ENCODE measurements at regions not wholly inside any gene's neighbourhood (a gene's known extent, or its start where the extent isn't known, plus 50 kb on each side); places are given as distances from the start of the nearest gene placed in this dataset.

DNA sequence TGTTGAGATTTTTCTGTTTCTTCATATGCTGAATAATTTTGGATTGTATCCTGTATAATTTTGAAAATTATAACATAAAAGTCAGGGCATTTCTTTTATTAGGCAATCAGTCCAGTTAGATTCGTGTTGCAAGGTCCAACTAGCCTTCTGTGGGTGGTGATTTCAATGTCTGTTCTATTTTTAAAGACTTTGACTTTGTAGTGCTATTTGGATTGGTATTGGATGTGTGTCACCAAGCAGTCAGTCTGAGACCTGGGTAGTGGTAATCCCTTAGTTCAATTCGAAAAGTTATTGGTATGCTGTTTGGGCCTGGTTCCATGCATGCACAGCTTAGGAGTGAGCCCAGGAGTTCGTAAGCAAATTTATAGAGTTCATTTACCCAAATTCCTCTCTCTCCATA, 82.2 kb downstream of the EPDR1 start:
- Histone ChIP-seq H3K4me3 (ENCODE audit: insufficient read length, low read depth) (no peak overlapping the region), H3K9me3 (ENCODE audit: insufficient read depth, low read length) (no peaks in the 10 kb centered on the region), H3K4me1 (ENCODE audit: insufficient read depth, insufficient read length) (no peaks in the 10 kb centered on the region), H3K9ac (ENCODE audit: insufficient read length, low read depth) (no peak overlapping the region), H3K27me3 (ENCODE audit: insufficient read depth, insufficient read length) (no peaks in the 10 kb centered on the region), H3K36me3 (ENCODE audit: insufficient read depth, insufficient read length, low read length) (no peaks in the 10 kb centered on the region)
- DNase-seq (ENCODE audit: low read depth, low spot score): no peak
- TF ChIP-seq SUZ12 (IDR thresholded peaks at IDR 0.05; ENCODE audit: extremely low read depth, insufficient read depth, insufficient read length) (no peak), YY1 (IDR thresholded peaks at IDR 0.05; ENCODE audit: insufficient read depth, insufficient read length) (no peak), ZNF274 (IDR thresholded peaks at IDR 0.05; ENCODE audit: low read depth, low read length) (no peak)

DNA sequence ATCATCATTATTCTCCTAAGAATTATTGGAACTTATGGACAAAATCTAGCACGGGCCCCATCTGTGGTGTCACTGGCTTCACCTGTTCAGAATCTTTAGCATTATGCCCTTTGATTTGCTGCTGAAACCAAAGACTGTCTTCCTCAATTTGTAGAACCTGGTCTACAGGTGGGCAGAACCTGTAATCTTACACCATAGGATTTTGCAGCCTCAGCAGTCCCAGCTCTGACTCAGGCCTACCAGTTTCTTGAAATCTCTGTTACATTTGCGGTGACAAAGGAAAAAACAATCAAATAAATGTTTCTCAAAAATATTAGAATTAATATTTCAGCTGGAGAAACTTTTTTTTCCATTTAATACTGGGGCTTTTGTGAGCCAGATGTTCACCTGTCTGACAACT, 86.1 kb downstream of the EPDR1 start:
- Histone ChIP-seq H3K9me3 (ENCODE audit: insufficient read depth, low read length) (peaks cover 8% of the 10 kb centered on the region), H3K27me3 (ENCODE audit: insufficient read depth, insufficient read length) (no peaks in the 10 kb centered on the region), H3K9ac (ENCODE audit: insufficient read length, low read depth) (no peak overlapping the region), H3K36me3 (ENCODE audit: insufficient read depth, insufficient read length, low read length) (no peaks in the 10 kb centered on the region), H3K4me1 (ENCODE audit: insufficient read depth, insufficient read length) (no peaks in the 10 kb centered on the region), H3K4me3 (ENCODE audit: insufficient read length, low read depth) (no peak overlapping the region)
- TF ChIP-seq SUZ12 (IDR thresholded peaks at IDR 0.05; ENCODE audit: extremely low read depth, insufficient read depth, insufficient read length): no peak
- TF ChIP-seq YY1 (IDR thresholded peaks at IDR 0.05; ENCODE audit: insufficient read depth, insufficient read length): no peak
- TF ChIP-seq ZNF274 (IDR thresholded peaks at IDR 0.05; ENCODE audit: low read depth, low read length): no peak
- no peak for DNase-seq (ENCODE audit: low read depth, low spot score)

- Histone ChIP-seq H3K9me3 (ENCODE audit: insufficient read depth, low read length) (peaks cover 8% of the 10 kb centered on the region), H3K4me3 (ENCODE audit: insufficient read length, low read depth) (no peak overlapping the region), H3K27me3 (ENCODE audit: insufficient read depth, insufficient read length) (no peaks in the 10 kb centered on the region), H3K4me1 (ENCODE audit: insufficient read depth, insufficient read length) (no peaks in the 10 kb centered on the region), H3K36me3 (ENCODE audit: insufficient read depth, insufficient read length, low read length) (no peaks in the 10 kb centered on the region), H3K9ac (ENCODE audit: insufficient read length, low read depth) (no peak overlapping the region)
- TF ChIP-seq SUZ12 (IDR thresholded peaks at IDR 0.05; ENCODE audit: extremely low read depth, insufficient read depth, insufficient read length): no peak
- no peak for DNase-seq (ENCODE audit: low read depth, low spot score)
Measured at GRCh38 chr7:38007096-38007495, 86.7 kb downstream of the EPDR1 start.

GRCh38 chr7:38013246-38013645, 92.8 kb downstream of the EPDR1 start:
- no peak for DNase-seq (ENCODE audit: low read depth, low spot score)
- H3K9me3 ChIP-seq (ENCODE audit: insufficient read depth, low read length): peaks cover 8% of the 10 kb centered on the region
- no peaks in the 10 kb centered on the region for H3K4me1 ChIP-seq (ENCODE audit: insufficient read depth, insufficient read length)
- no peaks in the 10 kb centered on the region for H3K36me3 ChIP-seq (ENCODE audit: insufficient read depth, insufficient read length, low read length)
- no peaks in the 10 kb centered on the region for H3K27me3 ChIP-seq (ENCODE audit: insufficient read depth, insufficient read length)
- H3K4me3 ChIP-seq (ENCODE audit: insufficient read length, low read depth): no peak overlapping the region
- no peak for TF ChIP-seq YY1 (IDR thresholded peaks at IDR 0.05; ENCODE audit: insufficient read depth, insufficient read length)
- H3K9ac ChIP-seq (ENCODE audit: insufficient read length, low read depth): no peak overlapping the region

GRCh38 chr7:38016567-38016966, 96.1 kb downstream of the EPDR1 start:
- no peak for DNase-seq (ENCODE audit: low read depth, low spot score)
- no peaks in the 10 kb centered on the region for H3K4me1 ChIP-seq (ENCODE audit: insufficient read depth, insufficient read length)
- no peak for TF ChIP-seq YY1 (IDR thresholded peaks at IDR 0.05; ENCODE audit: insufficient read depth, insufficient read length)
- no peak for TF ChIP-seq SUZ12 (IDR thresholded peaks at IDR 0.05; ENCODE audit: extremely low read depth, insufficient read depth, insufficient read length)
- TF ChIP-seq ZNF274 (IDR thresholded peaks at IDR 0.05; ENCODE audit: low read depth, low read length): no peak

GRCh38 chr7:38017320-38017719, 96.9 kb downstream of the EPDR1 start:
- no peaks in the 10 kb centered on the region for H3K36me3 ChIP-seq (ENCODE audit: insufficient read depth, insufficient read length, low read length)
- DNase-seq (ENCODE audit: low read depth, low spot score): no peak
- no peak overlapping the region for H3K4me3 ChIP-seq (ENCODE audit: insufficient read length, low read depth)
- no peaks in the 10 kb centered on the region for H3K9me3 ChIP-seq (ENCODE audit: insufficient read depth, low read length)
- TF ChIP-seq ZNF274 (IDR thresholded peaks at IDR 0.05; ENCODE audit: low read depth, low read length) (no peak), SUZ12 (IDR thresholded peaks at IDR 0.05; ENCODE audit: extremely low read depth, insufficient read depth, insufficient read length) (no peak), YY1 (IDR thresholded peaks at IDR 0.05; ENCODE audit: insufficient read depth, insufficient read length) (no peak)
- H3K4me1 ChIP-seq (ENCODE audit: insufficient read depth, insufficient read length): no peaks in the 10 kb centered on the region
- H3K9ac ChIP-seq (ENCODE audit: insufficient read length, low read depth): no peak overlapping the region
- no peaks in the 10 kb centered on the region for H3K27me3 ChIP-seq (ENCODE audit: insufficient read depth, insufficient read length)

More at GRCh38 chr7:38016567-38016966, 96.1 kb downstream of the EPDR1 start:
- Histone ChIP-seq H3K9me3 (ENCODE audit: insufficient read depth, low read length) (no peaks in the 10 kb centered on the region), H3K36me3 (ENCODE audit: insufficient read depth, insufficient read length, low read length) (no peaks in the 10 kb centered on the region), H3K9ac (ENCODE audit: insufficient read length, low read depth) (no peak overlapping the region), H3K27me3 (ENCODE audit: insufficient read depth, insufficient read length) (no peaks in the 10 kb centered on the region), H3K4me3 (ENCODE audit: insufficient read length, low read depth) (no peak overlapping the region)

- Histone ChIP-seq H3K9me3 (ENCODE audit: insufficient read depth, low read length) (no peaks in the 10 kb centered on the region), H3K9ac (ENCODE audit: insufficient read length, low read depth) (no peak overlapping the region), H3K36me3 (ENCODE audit: insufficient read depth, insufficient read length, low read length) (no peaks in the 10 kb centered on the region), H3K4me1 (ENCODE audit: insufficient read depth, insufficient read length) (no peaks in the 10 kb centered on the region), H3K27me3 (ENCODE audit: insufficient read depth, insufficient read length) (no peaks in the 10 kb centered on the region), H3K4me3 (ENCODE audit: insufficient read length, low read depth) (no peak overlapping the region)
- TF ChIP-seq ZNF274 (IDR thresholded peaks at IDR 0.05; ENCODE audit: low read depth, low read length): no peak
- no peak for TF ChIP-seq SUZ12 (IDR thresholded peaks at IDR 0.05; ENCODE audit: extremely low read depth, insufficient read depth, insufficient read length)
- TF ChIP-seq YY1 (IDR thresholded peaks at IDR 0.05; ENCODE audit: insufficient read depth, insufficient read length): no peak
- no peak for DNase-seq (ENCODE audit: low read depth, low spot score)
Measured at GRCh38 chr7:38020121-38020785, 99.8 kb downstream of the EPDR1 start.
